ENCODE measurements at regions not wholly inside any gene's neighbourhood (a gene's known extent, or its start where the extent isn't known, plus 50 kb on each side); places are given as distances from the start of the nearest gene placed in this dataset.

DNA sequence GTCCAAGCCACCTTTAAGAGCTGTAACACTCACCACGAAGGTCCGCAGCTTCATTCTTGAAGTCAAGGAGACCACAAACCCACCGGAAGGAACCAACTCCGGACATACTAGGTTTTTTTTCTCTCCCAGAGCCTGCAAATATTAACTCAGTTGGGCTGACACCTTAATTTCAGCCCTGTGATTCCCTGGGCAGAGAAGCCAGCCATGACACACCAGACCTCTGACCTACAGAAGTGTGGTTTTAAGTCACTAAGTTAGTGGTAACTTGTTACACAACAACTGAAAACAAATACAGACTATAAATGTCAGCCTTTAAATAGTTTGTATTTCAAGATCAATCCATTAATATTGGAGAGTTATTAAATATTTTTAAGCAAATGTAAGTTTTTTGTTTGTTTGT is 855.1 kb downstream of the TMEM182 start:
- TF ChIP-seq, protein P1, sequence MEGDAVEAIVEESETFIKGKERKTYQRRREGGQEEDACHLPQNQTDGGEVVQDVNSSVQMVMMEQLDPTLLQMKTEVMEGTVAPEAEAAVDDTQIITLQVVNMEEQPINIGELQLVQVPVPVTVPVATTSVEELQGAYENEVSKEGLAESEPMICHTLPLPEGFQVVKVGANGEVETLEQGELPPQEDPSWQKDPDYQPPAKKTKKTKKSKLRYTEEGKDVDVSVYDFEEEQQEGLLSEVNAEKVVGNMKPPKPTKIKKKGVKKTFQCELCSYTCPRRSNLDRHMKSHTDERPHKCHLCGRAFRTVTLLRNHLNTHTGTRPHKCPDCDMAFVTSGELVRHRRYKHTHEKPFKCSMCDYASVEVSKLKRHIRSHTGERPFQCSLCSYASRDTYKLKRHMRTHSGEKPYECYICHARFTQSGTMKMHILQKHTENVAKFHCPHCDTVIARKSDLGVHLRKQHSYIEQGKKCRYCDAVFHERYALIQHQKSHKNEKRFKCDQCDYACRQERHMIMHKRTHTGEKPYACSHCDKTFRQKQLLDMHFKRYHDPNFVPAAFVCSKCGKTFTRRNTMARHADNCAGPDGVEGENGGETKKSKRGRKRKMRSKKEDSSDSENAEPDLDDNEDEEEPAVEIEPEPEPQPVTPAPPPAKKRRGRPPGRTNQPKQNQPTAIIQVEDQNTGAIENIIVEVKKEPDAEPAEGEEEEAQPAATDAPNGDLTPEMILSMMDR (optimal IDR thresholded peaks at IDR 0.05 in 1 of 3, IDR thresholded peaks at IDR 0.05 in 1 of 3, conservative IDR thresholded peaks at IDR 0.05 in 1 of 3; ENCODE audit: extremely low read depth in 1 of 3, insufficient read depth in 2 of 3, low read length in 3 of 3): no peak
- TF ChIP-seq EZH2 (IDR thresholded peaks at IDR 0.05; ENCODE audit: low read length): no peak
